Prostate gland (tissue), 2 donors: ENCODE measurements at regions not wholly inside any gene's neighbourhood (a gene's known extent, or its start where the extent isn't known, plus 50 kb on each side); places are given as distances from the start of the nearest gene placed in this dataset.

ENCODE experiments used
- DNase-seq: peaks from one replicate; pipeline ENCODE4 v3.0.0-alpha.2; 2019; ENCODE audit warnings: low spot score
- H3K27ac ChIP-seq, 2 donors: fragments of 200-600 bp; sonication (generic); 2 replicates each; pipeline ENCODE4 v1.5.1; 2017 to 2019
- H3K27me3 ChIP-seq: fragments of 200-600 bp; sonication (generic); replicated peaks from 2 replicates; pipeline ENCODE4 v1.5.1; 2019; ENCODE audit not compliant: insufficient read depth
- H3K36me3 ChIP-seq, 2 donors: fragments of 200-600 bp; sonication (generic); 1 replicate in 1 of 2; 2 replicates in 1 of 2; pipeline versions ENCODE4 v1.5.1 to v1.8.1; 2017 to 2019
- H3K4me1 ChIP-seq: fragments of 200-600 bp; sonication (generic); replicated peaks from 2 replicates; pipeline ENCODE4 v1.5.1; 2019
- H3K4me3 ChIP-seq, 2 donors: fragments of 200-600 bp; sonication (generic); 2 replicates each; pipeline ENCODE4 v1.5.1; 2017 to 2019
- H3K9me3 ChIP-seq: fragments of 200-600 bp; sonication (generic); 2 replicates; pipeline ENCODE4 v1.5.1; 2017
- POLR2A ChIP-seq: fragments of 450-650 bp; IDR thresholded peaks from one replicate; pipeline ENCODE4 v1.6.1; 2016; ENCODE audit warnings: antibody characterized with exemption, mild to moderate bottlenecking
- POLR2AphosphoS5 ChIP-seq: sonication (generic); formaldehyde crosslinking; IDR thresholded peaks from one replicate; pipeline ENCODE4 v1.6.1; 2017; ENCODE audit warnings: antibody characterized with exemption
- WGBS: methylation state at CpG from one replicate; pipeline ENCODE4 v1.1.5; 2018; 5-methylcytosine and 5-hydroxymethylcytosine counted together
- intact Hi-C: fragments of 100-400 bp; cut with DNase I; formaldehyde crosslinking; loops from one replicate; pipeline ENCODE4 v1.14.2; 2022
- TF ChIP-seq, protein P1 (sequence below), 4 experiments: fragments of 200-600 bp in 2 of 4; fragments of 450-650 bp in 2 of 4; sonication (generic) in 2 of 4; IDR thresholded peaks; 1 replicate in 3 of 4; 2 replicates in 1 of 4; pipeline ENCODE4 v1.5.1; 2016 to 2019; ENCODE audit warnings: antibody characterized with exemption in 4 of 4, mild to moderate bottlenecking in 2 of 4, moderate library complexity in 2 of 4

GRCh38 chr15:77541421-77542181 lies 91.1 kb downstream of the LINGO1 start:
- Histone ChIP-seq H3K27me3 (peaks cover 2% of the 10 kb centered on the region), H3K4me1 (no peaks in the 10 kb centered on the region), H3K27ac (no peak overlapping the region), H3K4me3 (no peak overlapping the region), H3K36me3 (no peaks in the 10 kb centered on the region), H3K9me3 (no peaks in the 10 kb centered on the region)
- no peak for TF ChIP-seq POLR2AphosphoS5
- no peak for TF ChIP-seq POLR2A
- TF ChIP-seq, protein P1, sequence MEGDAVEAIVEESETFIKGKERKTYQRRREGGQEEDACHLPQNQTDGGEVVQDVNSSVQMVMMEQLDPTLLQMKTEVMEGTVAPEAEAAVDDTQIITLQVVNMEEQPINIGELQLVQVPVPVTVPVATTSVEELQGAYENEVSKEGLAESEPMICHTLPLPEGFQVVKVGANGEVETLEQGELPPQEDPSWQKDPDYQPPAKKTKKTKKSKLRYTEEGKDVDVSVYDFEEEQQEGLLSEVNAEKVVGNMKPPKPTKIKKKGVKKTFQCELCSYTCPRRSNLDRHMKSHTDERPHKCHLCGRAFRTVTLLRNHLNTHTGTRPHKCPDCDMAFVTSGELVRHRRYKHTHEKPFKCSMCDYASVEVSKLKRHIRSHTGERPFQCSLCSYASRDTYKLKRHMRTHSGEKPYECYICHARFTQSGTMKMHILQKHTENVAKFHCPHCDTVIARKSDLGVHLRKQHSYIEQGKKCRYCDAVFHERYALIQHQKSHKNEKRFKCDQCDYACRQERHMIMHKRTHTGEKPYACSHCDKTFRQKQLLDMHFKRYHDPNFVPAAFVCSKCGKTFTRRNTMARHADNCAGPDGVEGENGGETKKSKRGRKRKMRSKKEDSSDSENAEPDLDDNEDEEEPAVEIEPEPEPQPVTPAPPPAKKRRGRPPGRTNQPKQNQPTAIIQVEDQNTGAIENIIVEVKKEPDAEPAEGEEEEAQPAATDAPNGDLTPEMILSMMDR (IDR thresholded peaks at IDR 0.05): no peak
- DNase-seq: no peak
- intact Hi-C loops: loop anchor here (2.0 to 5.0 kb wide), 4 partner anchors 44 to 519 kb away; no protein-coding TSS in a partner anchor
- WGBS: 71% methylated on average over 12 of the region's 13 CpGs

GRCh38 chr15:77540312-77541060 lies 92.2 kb downstream of the LINGO1 start:
- Histone ChIP-seq H3K36me3 (no peaks in the 10 kb centered on the region), H3K9me3 (no peaks in the 10 kb centered on the region), H3K27me3 (peaks cover 2% of the 10 kb centered on the region), H3K4me3 (no peak overlapping the region), H3K4me1 (no peaks in the 10 kb centered on the region), H3K27ac (no peak overlapping the region)
- TF ChIP-seq, protein P1 (IDR thresholded peaks at IDR 0.05): no peak
- no peak for TF ChIP-seq POLR2A
- intact Hi-C loops: loop anchor here (5.0 kb wide), 3 partner anchors 43 to 518 kb away; no protein-coding TSS in a partner anchor
- DNase-seq: no peak
- 92% methylated on average over 13 of the region's 13 CpGs for WGBS

DNA sequence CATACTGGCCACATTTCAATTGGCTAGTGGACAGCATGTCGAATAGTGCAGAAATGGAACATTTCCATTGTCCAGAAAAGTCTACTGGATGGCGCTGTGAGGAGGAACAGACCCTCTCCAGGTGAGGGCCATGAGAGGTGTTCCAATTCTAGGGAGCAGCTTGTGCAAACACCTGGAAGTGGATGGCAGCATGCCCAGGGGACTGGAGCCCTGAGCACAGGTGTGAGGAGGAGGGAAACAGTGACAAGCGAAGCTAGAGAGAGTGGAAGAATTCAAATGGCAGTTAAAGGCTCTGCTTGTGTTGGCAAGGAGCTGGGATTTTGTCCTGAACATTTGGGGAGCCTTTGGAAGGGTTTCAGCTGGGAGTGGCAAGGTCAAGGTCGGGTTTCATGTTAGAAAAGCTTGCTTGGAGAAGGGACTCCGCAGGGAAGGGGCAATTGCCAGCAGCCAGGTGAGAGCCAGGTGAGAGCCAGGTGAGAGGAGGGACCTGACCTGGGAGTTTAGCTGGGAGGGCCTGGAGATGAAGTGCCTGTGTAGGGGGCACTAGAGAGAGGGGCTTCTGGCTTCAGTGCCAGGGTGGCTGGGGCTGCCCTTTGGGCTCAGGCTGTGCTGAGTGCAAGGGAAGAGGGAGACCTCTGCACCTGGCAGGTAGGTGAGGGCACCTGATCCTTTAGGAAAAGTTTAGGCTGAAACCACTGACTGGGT lies 93.8 kb downstream of the LINGO1 start:
- no peaks in the 10 kb centered on the region for H3K9me3 ChIP-seq
- intact Hi-C loops: no loop called here
- H3K36me3 ChIP-seq: no peaks in the 10 kb centered on the region
- no peak overlapping the region for H3K27ac ChIP-seq
- TF ChIP-seq, protein P1 (IDR thresholded peaks at IDR 0.05): no peak
- TF ChIP-seq POLR2AphosphoS5 (no peak), POLR2A (no peak)
- peaks cover 2% of the 10 kb centered on the region for H3K27me3 ChIP-seq
- no peaks in the 10 kb centered on the region for H3K4me1 ChIP-seq
- 34% methylated on average over 5 of the region's 5 CpGs for WGBS
- H3K4me3 ChIP-seq: no peak overlapping the region
- no peak for DNase-seq

- WGBS: 31% methylated on average over 7 of the region's 7 CpGs
- Histone ChIP-seq H3K4me3 (no peak overlapping the region), H3K4me1 (no peaks in the 10 kb centered on the region), H3K9me3 (no peaks in the 10 kb centered on the region), H3K36me3 (no peaks in the 10 kb centered on the region), H3K27ac (no peak overlapping the region), H3K27me3 (peaks cover 2% of the 10 kb centered on the region)
- intact Hi-C loops: no loop called here
- DNase-seq: no peak
- TF ChIP-seq POLR2AphosphoS5: no peak
- TF ChIP-seq POLR2A: no peak
- TF ChIP-seq, protein P1 (IDR thresholded peaks at IDR 0.05): no peak
Measured at GRCh38 chr15:77538027-77538451, 94.7 kb downstream of the LINGO1 start.
